HG03175 (cell line): ENCODE measurements at regions not wholly inside any gene's neighbourhood (a gene's known extent, or its start where the extent isn't known, plus 50 kb on each side); places are given as distances from the start of the nearest gene placed in this dataset.

Experiments used
- ATAC-seq: cut with Tn5 transposase; IDR thresholded peaks from one replicate; pipeline ENCODE4 v1.9.1; 2021; ENCODE audit warnings: mild to moderate bottlenecking, moderate library complexity; ENCODE audit not compliant: unreplicated experiment

- ATAC-seq = no peak
These were observed 198.2 kb upstream of the COPS8 start for GRCh38 chr2:236887531-236887930.

GRCh38 chr2:236887953-236888793 lies 197.5 kb upstream of the COPS8 start:
- no peak for ATAC-seq

- ATAC-seq = no peak
These were observed 196.6 kb upstream of the COPS8 start for GRCh38 chr2:236888794-236889780.

GRCh38 chr2:236889791-236890704 lies 195.6 kb upstream of the COPS8 start:
- no peak for ATAC-seq

- no peak for ATAC-seq
These were observed 193.0 kb upstream of the COPS8 start for GRCh38 chr2:236892721-236893120.

- ATAC-seq = no peak
These were observed 190.9 kb upstream of the COPS8 start for GRCh38 chr2:236894791-236895190.

- no peak for ATAC-seq
These were observed 190.2 kb upstream of the COPS8 start for GRCh38 chr2:236895497-236895896.

- ATAC-seq = no peak
These were observed 189.0 kb upstream of the COPS8 start for GRCh38 chr2:236896688-236897087.

GRCh38 chr2:236899146-236899545 lies 186.5 kb upstream of the COPS8 start:
- no peak for ATAC-seq

- no peak for ATAC-seq
These were observed 185.6 kb upstream of the COPS8 start for GRCh38 chr2:236899950-236900640.

GRCh38 chr2:236901956-236902355 lies 183.7 kb upstream of the COPS8 start:
- no peak for ATAC-seq

- no peak for ATAC-seq
These were observed 181.7 kb upstream of the COPS8 start for GRCh38 chr2:236903978-236904377.

- no peak for ATAC-seq
These were observed 181.1 kb upstream of the COPS8 start for GRCh38 chr2:236904389-236905263.

GRCh38 chr2:236905976-236906375 lies 179.7 kb upstream of the COPS8 start:
- ATAC-seq = no peak

- no peak for ATAC-seq
These were observed 177.1 kb upstream of the COPS8 start for GRCh38 chr2:236908439-236909192.

- no peak for ATAC-seq
These were observed 176.5 kb upstream of the COPS8 start for GRCh38 chr2:236909193-236909504.

- no peak for ATAC-seq
These were observed 175.9 kb upstream of the COPS8 start for GRCh38 chr2:236909802-236910201.

- ATAC-seq = no peak
These were observed 174.8 kb upstream of the COPS8 start for GRCh38 chr2:236910781-236911495.
